BJ (cell line): ENCODE measurements at regions not wholly inside any gene's neighbourhood (a gene's known extent, or its start where the extent isn't known, plus 50 kb on each side); places are given as distances from the start of the nearest gene placed in this dataset.
"Not testable (repeated sequence)": the region's sequence is repeated elsewhere in the genome, so short reads cannot be mapped to it uniquely, and the experiment has no call there.

ENCODE experiments used
- CTCF ChIA-PET: fragments of 350-600 bp; formaldehyde crosslinking; extraction: SDS; loops from one replicate; lab custom pipeline; 2021; ENCODE audit warnings: antibody characterized with exemption, inconsistent platforms; lab: Yijun Ruan, JAX
- POLR2A ChIA-PET: fragments of 300-600 bp; sonication (Branson Sonifier 250); formaldehyde crosslinking; extraction: SDS; loops from one replicate; lab custom pipeline; 2021; ENCODE audit warnings: antibody characterized with exemption; lab: Charles Lee
- DNase-seq: peaks from one replicate; pipeline ENCODE4 v3.0.0-alpha.2; 2011; ENCODE audit warnings: low read depth
- H3K27me3 ChIP-seq: 2 replicates; pipeline ENCODE4 v1.6.0; 2011; ENCODE audit warnings: low read length; ENCODE audit not compliant: control insufficient read depth, insufficient read depth
- H3K36me3 ChIP-seq: 2 replicates; pipeline ENCODE4 v1.5.1; 2011; ENCODE audit warnings: low read length; ENCODE audit not compliant: control insufficient read depth, insufficient read depth
- H3K4me3 ChIP-seq: 2 replicates; pipeline ENCODE4 v1.5.1; 2011; ENCODE audit warnings: low read depth, mild to moderate bottlenecking, control low read depth, low read length
- TF ChIP-seq, protein P1 (sequence below): IDR thresholded peaks from 2 replicates; pipeline ENCODE4 v1.5.1; 2011; ENCODE audit warnings: low read depth, mild to moderate bottlenecking, control low read depth, inconsistent platforms, low read length, moderate library complexity; ENCODE audit not compliant: insufficient read depth

DNA sequence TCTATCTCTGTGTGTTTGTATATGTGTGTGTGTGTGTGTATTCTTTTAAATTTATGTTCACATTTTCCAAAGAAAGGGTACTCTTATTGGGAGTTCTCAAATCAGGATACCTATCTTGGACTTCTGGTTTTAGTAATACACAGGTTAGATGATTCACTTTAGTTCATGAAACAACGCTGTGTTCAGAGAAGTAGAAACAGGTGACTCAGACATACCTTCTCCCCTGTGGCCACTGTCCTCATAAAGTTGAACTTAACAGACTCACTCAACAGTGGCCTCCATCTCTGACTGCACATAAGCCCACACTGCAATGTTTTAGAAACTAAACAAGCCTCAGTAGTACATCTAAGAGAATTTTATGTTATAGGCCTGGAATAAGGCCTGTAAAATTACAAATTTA lies 566.6 kb upstream of the VRK2 start:
- TF ChIP-seq, protein P1, sequence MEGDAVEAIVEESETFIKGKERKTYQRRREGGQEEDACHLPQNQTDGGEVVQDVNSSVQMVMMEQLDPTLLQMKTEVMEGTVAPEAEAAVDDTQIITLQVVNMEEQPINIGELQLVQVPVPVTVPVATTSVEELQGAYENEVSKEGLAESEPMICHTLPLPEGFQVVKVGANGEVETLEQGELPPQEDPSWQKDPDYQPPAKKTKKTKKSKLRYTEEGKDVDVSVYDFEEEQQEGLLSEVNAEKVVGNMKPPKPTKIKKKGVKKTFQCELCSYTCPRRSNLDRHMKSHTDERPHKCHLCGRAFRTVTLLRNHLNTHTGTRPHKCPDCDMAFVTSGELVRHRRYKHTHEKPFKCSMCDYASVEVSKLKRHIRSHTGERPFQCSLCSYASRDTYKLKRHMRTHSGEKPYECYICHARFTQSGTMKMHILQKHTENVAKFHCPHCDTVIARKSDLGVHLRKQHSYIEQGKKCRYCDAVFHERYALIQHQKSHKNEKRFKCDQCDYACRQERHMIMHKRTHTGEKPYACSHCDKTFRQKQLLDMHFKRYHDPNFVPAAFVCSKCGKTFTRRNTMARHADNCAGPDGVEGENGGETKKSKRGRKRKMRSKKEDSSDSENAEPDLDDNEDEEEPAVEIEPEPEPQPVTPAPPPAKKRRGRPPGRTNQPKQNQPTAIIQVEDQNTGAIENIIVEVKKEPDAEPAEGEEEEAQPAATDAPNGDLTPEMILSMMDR = no peak
- no peak overlapping the region for H3K4me3 ChIP-seq
- DNase-seq = no peak
- H3K36me3 ChIP-seq = no peaks in the 10 kb centered on the region
- ChIA-PET CTCF (no interaction called here), POLR2A (no interaction called here)
- no peaks in the 10 kb centered on the region for H3K27me3 ChIP-seq

DNA sequence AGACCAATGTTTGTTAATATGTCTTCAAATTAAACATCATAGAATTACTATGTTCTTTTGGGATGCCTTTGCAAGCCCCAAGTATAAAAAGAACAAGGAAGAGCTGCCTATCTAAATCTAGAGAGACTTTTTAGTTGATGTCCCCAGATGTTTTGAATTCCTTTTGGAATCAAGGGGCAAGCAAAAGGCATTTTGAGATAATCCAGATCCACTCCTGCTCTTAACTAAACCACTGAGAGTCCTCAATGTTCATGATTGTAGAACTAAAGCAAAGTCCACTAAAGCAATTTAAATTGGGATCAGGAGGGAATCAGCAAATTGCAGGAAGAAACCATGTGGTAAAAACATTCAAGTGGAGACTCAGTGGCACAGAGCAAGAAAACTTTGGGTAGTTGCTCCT lies 558.5 kb upstream of the VRK2 start:
- ChIA-PET CTCF (interaction anchor here (1.8 kb wide), 1 partner anchor 9 kb away, joined by 8 read pairs; no protein-coding TSS in a partner anchor), POLR2A (no interaction called here)
- no peak overlapping the region for H3K4me3 ChIP-seq
- TF ChIP-seq, protein P1 = no peak
- H3K36me3 ChIP-seq = no peaks in the 10 kb centered on the region
- H3K27me3 ChIP-seq = no peaks in the 10 kb centered on the region
- no peak for DNase-seq

- no peaks in the 10 kb centered on the region for H3K36me3 ChIP-seq
- no peaks in the 10 kb centered on the region for H3K27me3 ChIP-seq
- CTCF ChIA-PET = no interaction called here
- POLR2A ChIA-PET = no interaction called here
- H3K4me3 ChIP-seq = no peak overlapping the region
- TF ChIP-seq, protein P1 = no peak
- DNase-seq = no peak
Measured at GRCh38 chr2:57490741-57491140, 555.9 kb upstream of the VRK2 start.

DNA sequence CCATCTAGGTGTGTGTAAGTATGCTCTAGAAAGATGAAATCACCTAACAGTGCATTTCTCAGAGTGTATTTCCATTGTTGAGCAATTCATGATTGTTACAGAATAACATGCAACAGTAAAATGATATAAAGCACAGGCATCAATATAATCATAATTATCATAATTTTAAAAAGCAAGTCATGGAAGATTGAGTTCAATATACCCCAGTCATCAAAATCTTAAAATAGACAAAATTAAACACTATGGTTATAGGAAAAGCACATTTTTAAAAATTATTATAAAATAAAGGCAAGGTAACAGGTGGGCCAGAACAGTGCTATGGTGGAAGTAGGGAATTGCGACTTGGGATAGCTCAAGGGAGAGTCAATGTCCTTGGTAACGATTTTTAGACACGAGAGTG lies 555.4 kb upstream of the VRK2 start:
- H3K27me3 ChIP-seq = no peaks in the 10 kb centered on the region
- H3K4me3 ChIP-seq = no peak overlapping the region
- TF ChIP-seq, protein P1 = no peak
- ChIA-PET CTCF (no interaction called here), POLR2A (no interaction called here)
- DNase-seq = no peak
- H3K36me3 ChIP-seq = no peaks in the 10 kb centered on the region

DNA sequence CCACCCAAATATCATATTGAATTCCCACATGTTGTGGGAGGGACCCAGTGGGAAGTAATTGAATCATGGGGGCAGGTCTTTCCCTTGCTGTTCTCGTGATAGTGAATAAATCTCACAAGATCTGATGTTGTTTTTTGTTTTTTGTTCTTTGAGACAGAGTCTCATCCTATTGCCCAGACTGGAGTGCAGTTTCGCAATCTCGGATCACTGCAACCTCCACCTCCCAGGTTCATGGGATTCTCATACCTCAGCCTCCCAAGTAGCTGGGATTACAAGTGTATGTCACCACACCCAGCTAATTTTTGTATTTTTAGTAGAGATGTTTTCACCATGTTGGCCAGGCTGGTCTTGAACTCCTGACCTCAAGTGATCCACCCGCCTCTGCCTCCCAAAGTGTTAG lies 552.6 kb upstream of the VRK2 start:
- POLR2A ChIA-PET, H3K36me3 ChIP-seq, DNase-seq, H3K27me3 ChIP-seq, H3K4me3 ChIP-seq: not testable (repeated sequence)
- CTCF ChIA-PET = interaction anchor here (1.4 kb wide), 1 partner anchor 1311 kb away, joined by 5 read pairs; no protein-coding TSS in a partner anchor

- CTCF ChIA-PET = interaction anchor here (0.6 to 2.8 kb wide), 10 partner anchors 10 to 1388 kb away, joined by 3 to 17 read pairs (median 4); partner anchors contain the start of gene CCDC85A
- DNase-seq = no peak
- no peaks in the 10 kb centered on the region for H3K36me3 ChIP-seq
- H3K4me3 ChIP-seq = no peak overlapping the region
- TF ChIP-seq, protein P1 = peak; percentile 78
- POLR2A ChIA-PET = no interaction called here
- no peaks in the 10 kb centered on the region for H3K27me3 ChIP-seq
Measured at GRCh38 chr2:57497489-57498096, 549.0 kb upstream of the VRK2 start.
